GM12873 (cell line): ENCODE measurements at regions not wholly inside any gene's neighbourhood (a gene's known extent, or its start where the extent isn't known, plus 50 kb on each side); places are given as distances from the start of the nearest gene placed in this dataset.

Experiments used
- TF ChIP-seq, protein P1 (sequence below): IDR thresholded peaks from 2 replicates; pipeline ENCODE4 v1.5.1; 2012; ENCODE audit warnings: low read depth, mild to moderate bottlenecking, moderate library complexity, low read length, control low read depth; ENCODE audit not compliant: insufficient read depth; ENCODE audit errors: missing control alignments

DNA sequence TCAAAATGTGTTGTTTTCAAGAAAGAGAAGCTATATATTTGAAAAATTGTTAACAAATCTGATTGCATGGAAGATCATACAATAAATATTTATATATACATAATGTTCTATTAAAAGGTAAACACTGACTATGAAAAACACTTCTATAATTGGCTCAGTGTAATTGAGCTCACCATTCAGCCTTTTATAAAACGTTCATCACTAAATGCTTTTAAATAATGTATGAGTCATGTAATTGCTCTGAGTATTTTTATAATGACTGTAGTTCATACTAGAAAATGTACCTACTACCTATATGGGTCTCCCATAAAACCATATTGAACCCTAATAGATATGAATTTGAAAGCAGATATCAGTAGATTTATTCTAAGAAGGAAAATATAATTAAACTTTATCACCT, 240.4 kb upstream of the MGAT4C start:
- TF ChIP-seq, protein P1, sequence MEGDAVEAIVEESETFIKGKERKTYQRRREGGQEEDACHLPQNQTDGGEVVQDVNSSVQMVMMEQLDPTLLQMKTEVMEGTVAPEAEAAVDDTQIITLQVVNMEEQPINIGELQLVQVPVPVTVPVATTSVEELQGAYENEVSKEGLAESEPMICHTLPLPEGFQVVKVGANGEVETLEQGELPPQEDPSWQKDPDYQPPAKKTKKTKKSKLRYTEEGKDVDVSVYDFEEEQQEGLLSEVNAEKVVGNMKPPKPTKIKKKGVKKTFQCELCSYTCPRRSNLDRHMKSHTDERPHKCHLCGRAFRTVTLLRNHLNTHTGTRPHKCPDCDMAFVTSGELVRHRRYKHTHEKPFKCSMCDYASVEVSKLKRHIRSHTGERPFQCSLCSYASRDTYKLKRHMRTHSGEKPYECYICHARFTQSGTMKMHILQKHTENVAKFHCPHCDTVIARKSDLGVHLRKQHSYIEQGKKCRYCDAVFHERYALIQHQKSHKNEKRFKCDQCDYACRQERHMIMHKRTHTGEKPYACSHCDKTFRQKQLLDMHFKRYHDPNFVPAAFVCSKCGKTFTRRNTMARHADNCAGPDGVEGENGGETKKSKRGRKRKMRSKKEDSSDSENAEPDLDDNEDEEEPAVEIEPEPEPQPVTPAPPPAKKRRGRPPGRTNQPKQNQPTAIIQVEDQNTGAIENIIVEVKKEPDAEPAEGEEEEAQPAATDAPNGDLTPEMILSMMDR: no peak

DNA sequence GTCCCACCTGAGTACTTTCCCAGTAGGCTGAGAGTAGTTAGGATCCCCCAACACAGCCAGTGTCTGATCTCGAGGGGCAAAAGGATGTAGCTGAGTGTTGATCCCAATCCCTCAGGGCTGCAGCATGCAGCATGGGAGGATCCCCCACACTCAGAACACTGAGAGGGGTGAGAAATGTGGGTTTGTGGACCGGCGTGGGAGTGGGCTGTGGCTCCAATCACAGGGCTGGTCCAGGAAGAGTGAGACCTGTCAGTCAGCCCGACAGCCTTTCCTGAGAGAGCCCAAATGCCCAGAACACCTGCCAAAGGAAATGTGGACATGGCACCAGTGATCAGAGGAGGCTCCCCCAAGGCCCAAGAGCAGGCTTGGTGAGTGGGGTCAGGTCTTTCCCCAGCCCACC, 228.3 kb upstream of the MGAT4C start:
- TF ChIP-seq, protein P1: no peak

DNA sequence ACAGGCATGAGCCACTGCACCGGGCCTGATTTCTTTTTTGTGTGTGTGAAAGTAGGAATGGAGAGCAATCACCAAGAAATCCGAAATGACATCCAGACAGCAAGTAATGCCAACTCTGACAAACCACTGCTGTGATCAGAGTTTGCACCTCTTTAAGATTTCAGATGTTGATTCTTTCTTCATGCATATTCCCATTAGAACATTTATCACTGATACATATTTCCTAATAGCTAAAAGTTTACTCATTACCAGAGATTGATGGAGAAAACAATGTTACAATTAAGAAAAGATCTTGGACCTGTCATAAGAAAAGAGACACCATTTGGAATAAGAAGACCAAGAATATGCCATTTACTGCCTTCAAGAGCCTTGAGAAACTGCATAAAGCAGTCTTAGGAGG, 217.0 kb upstream of the MGAT4C start:
- TF ChIP-seq, protein P1: no peak

DNA sequence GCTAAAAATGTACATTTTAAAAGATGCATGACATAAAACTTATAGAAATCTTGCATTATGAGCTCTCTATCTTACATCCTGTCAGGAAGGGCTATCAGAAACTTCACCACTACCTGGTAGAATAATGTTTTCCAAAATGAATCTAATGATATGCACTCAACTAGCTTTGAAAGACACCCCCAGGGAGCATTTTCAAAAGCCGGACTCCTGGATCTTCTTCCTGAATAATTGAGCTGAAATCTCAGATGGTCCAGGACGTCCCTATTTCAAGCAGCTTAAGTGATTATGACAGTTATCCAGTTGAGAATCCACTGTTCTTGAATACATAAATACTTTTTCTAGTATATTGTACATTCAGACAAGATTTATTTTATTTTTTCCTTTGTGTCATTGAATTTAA, 200.6 kb upstream of the MGAT4C start:
- TF ChIP-seq, protein P1: no peak

DNA sequence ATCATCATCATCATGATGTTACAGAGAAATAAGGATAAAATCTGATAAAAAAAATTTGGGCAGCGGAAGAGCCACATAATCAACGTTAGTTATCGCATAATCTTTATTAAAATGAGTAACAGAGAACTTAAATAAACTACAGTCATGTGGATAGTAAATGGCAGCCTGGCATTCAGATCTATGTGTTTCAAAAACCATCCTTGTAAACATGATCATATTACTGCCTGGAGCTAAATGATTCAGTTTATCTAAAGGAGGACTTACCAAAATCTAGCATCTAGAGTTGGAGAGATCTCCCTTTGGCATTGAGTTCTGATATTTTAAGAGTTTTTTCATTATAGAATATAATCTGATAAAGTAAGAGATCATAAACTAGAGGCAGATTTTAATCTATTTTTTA, 200.1 kb upstream of the MGAT4C start:
- TF ChIP-seq, protein P1: no peak

DNA sequence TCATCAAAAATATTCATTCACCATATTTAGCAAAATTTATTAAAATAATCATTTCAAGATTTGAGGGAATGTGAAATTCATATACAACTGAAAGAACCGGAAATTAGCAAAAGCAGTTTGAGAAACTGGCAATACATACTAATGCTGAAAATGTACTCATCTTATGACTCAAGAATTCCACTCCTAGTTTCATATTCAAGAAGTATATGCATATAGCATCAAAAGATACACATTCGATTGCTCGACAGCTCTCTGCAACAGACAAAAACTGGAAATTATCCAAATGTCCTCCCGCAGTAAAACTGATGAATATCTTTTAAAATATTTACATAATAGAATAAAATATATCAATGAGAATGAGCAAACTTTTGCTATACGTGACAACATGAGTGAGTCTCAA, 189.2 kb upstream of the MGAT4C start:
- TF ChIP-seq, protein P1: no peak

DNA sequence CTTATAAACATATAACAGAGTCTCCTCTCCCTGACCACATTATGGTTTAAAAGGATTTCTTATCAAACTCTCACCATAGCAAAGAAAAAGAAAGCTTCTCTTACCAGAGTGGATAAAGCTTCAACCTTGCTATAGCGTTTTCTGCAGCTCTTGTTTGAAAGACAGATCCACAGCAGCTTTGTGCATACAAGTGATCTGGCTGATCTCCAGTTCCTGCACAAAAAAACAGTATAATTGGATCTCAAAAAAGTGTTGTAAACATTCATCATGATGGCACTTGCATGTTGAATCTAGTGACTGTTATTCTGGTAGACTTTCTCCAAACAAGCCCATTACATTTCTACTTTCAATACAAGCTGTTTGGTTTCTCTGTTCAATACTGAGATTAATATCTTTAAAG, 178.9 kb upstream of the MGAT4C start:
- TF ChIP-seq, protein P1: no peak
